Endodermal cell (in vitro differentiated cells): ENCODE measurements at regions not wholly inside any gene's neighbourhood (a gene's known extent, or its start where the extent isn't known, plus 50 kb on each side); places are given as distances from the start of the nearest gene placed in this dataset.

Experiments
- DNase-seq: peaks from one replicate; pipeline ENCODE4 v3.0.0-alpha.2; 2017
- H3K27ac ChIP-seq: 2 replicates; pipeline ENCODE4 v1.5.1; 2013; ENCODE audit warnings: mild to moderate bottlenecking, low read depth, low read length, moderate library complexity
- H3K27me3 ChIP-seq: 2 replicates; pipeline ENCODE4 v1.6.1; 2013; ENCODE audit warnings: mild to moderate bottlenecking, low read length, moderate library complexity; ENCODE audit not compliant: insufficient read depth, control insufficient read depth, poor library complexity, severe bottlenecking
- H3K36me3 ChIP-seq: 2 replicates; pipeline ENCODE4 v1.7.0; 2013; ENCODE audit warnings: mild to moderate bottlenecking, low read length, moderate library complexity; ENCODE audit not compliant: control insufficient read depth, insufficient read depth
- H3K4me1 ChIP-seq: one replicate; pipeline ENCODE4 v1.7.0; 2013; ENCODE audit warnings: low read length; ENCODE audit not compliant: control insufficient read depth, insufficient read depth
- H3K4me3 ChIP-seq: 2 replicates; pipeline ENCODE4 v1.5.1; 2013; ENCODE audit warnings: mild to moderate bottlenecking, low read length, moderate library complexity
- H3K9ac ChIP-seq: 2 replicates; pipeline ENCODE4 v1.6.1; 2013; ENCODE audit warnings: mild to moderate bottlenecking, low read length, moderate library complexity; ENCODE audit not compliant: poor library complexity, severe bottlenecking; ENCODE audit errors: extremely low read depth
- H3K9me3 ChIP-seq: 2 replicates; pipeline ENCODE4 v1.6.1; 2013; ENCODE audit warnings: mild to moderate bottlenecking, low read length, moderate library complexity; ENCODE audit not compliant: control insufficient read depth
- H3K27ac Mint-ChIP-seq: 2 replicates; pipeline ENCODE4 v1.8.0; 2020; ENCODE audit warnings: mixed read lengths
- H3K27me3 Mint-ChIP-seq: 2 replicates; pipeline ENCODE4 v1.8.0; 2021; ENCODE audit warnings: mild to moderate bottlenecking, mixed read lengths; ENCODE audit not compliant: insufficient read depth
- H3K36me3 Mint-ChIP-seq: 2 replicates; pipeline ENCODE4 v1.8.0; 2020; ENCODE audit warnings: low read depth, mixed read lengths
- H3K4me1 Mint-ChIP-seq: 2 replicates; pipeline ENCODE4 v1.8.0; 2020; ENCODE audit warnings: mixed read lengths
- H3K4me3 Mint-ChIP-seq: 2 replicates; pipeline ENCODE4 v1.8.0; 2020; ENCODE audit warnings: mild to moderate bottlenecking, moderate library complexity, mixed read lengths
- H3K9me3 Mint-ChIP-seq: 2 replicates; pipeline ENCODE4 v1.8.0; 2020; ENCODE audit warnings: mild to moderate bottlenecking, mixed read lengths
- WGBS, 2 experiments: methylation state at CpG; one replicate each; pipeline versions ENCODE4 v1.1.5 to v1.1.7; 2013; ENCODE audit warnings: missing lambda C conversion rate in 2 of 2, mixed read lengths in 1 of 2; ENCODE audit not compliant: insufficient coverage in 1 of 2, insufficient read length in 1 of 2; 5-methylcytosine and 5-hydroxymethylcytosine counted together
- TF ChIP-seq, protein P1 (sequence below): fragments of 200-600 bp; sonication (generic); conservative IDR thresholded peaks from 2 replicates; pipeline ENCODE4 v1.5.0; 2021; ENCODE audit warnings: antibody characterized with exemption, mild to moderate bottlenecking

DNA sequence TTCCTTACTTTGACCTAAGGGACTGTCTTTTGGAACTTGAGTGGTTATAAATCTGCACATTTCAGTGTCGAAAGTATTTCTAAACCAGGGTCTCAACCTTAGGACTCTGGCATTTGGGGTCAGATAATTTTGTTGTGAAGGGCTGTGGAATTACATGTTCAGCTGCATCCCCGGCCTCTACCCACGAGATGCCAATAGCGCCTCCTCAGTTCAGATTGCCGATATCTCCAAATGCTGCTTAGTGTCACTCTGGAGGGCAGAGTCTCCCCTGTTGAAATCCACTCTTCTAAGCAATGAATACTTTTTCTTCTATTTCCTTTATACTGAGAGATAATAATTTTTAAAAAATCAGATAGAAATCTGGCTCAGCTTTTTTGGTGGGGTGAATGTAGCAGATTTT is 379.4 kb upstream of the RGS6 start:
- Histone ChIP-seq H3K27me3 (no peaks in the 10 kb centered on the region), H3K27ac (no peak overlapping the region), H3K9me3 (no peaks in the 10 kb centered on the region), H3K4me3 (no peak overlapping the region), H3K36me3 (peaks cover 4% of the 10 kb centered on the region), H3K4me1 (no peaks in the 10 kb centered on the region), H3K9ac (no peak overlapping the region)
- Mint-ChIP-seq H3K27me3 (no peaks in the 10 kb centered on the region), H3K27ac (no peak overlapping the region), H3K4me3 (no peak overlapping the region), H3K36me3 (no peaks in the 10 kb centered on the region), H3K9me3 (no peaks in the 10 kb centered on the region), H3K4me1 (peaks cover 13% of the 10 kb centered on the region)
- TF ChIP-seq, protein P1, sequence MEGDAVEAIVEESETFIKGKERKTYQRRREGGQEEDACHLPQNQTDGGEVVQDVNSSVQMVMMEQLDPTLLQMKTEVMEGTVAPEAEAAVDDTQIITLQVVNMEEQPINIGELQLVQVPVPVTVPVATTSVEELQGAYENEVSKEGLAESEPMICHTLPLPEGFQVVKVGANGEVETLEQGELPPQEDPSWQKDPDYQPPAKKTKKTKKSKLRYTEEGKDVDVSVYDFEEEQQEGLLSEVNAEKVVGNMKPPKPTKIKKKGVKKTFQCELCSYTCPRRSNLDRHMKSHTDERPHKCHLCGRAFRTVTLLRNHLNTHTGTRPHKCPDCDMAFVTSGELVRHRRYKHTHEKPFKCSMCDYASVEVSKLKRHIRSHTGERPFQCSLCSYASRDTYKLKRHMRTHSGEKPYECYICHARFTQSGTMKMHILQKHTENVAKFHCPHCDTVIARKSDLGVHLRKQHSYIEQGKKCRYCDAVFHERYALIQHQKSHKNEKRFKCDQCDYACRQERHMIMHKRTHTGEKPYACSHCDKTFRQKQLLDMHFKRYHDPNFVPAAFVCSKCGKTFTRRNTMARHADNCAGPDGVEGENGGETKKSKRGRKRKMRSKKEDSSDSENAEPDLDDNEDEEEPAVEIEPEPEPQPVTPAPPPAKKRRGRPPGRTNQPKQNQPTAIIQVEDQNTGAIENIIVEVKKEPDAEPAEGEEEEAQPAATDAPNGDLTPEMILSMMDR: peak; percentile 42
- no peak for DNase-seq
- WGBS, 2 experiments: 91 to 94% methylated on average over 4 to 5 of the region's 5 CpGs

DNA sequence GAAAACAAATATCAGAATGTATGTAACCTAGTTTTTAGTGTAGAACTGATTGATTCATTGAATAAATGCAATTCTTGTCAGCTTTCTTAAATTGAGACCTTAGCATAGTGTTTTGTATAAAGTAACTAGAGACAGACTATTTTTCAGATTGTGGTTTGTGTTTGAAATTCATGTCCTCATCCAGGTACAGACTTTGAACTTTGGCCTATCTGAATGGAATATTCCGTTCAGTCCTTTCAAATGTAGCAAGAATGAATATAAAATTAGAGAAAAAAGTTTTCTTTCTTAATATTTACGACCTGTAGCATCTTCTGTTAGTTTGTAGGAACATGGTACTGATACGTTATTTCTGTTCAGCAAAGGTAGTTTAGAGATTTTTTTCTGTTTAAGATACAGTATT is 378.4 kb upstream of the RGS6 start:
- Histone ChIP-seq H3K27me3 (no peaks in the 10 kb centered on the region), H3K4me1 (no peaks in the 10 kb centered on the region), H3K4me3 (no peak overlapping the region), H3K9ac (no peak overlapping the region), H3K9me3 (no peaks in the 10 kb centered on the region), H3K27ac (no peak overlapping the region), H3K36me3 (peaks cover 4% of the 10 kb centered on the region)
- no peak overlapping the region for H3K4me3 Mint-ChIP-seq
- DNase-seq: no peak
- no peak overlapping the region for H3K27ac Mint-ChIP-seq
- TF ChIP-seq, protein P1: no peak
- H3K36me3 Mint-ChIP-seq: no peaks in the 10 kb centered on the region
- 97 to 100% methylated on average over 1 to 3 of the region's 3 CpGs for WGBS, 2 experiments
- H3K4me1 Mint-ChIP-seq: peaks cover 13% of the 10 kb centered on the region
- no peaks in the 10 kb centered on the region for H3K27me3 Mint-ChIP-seq
- no peaks in the 10 kb centered on the region for H3K9me3 Mint-ChIP-seq

DNA sequence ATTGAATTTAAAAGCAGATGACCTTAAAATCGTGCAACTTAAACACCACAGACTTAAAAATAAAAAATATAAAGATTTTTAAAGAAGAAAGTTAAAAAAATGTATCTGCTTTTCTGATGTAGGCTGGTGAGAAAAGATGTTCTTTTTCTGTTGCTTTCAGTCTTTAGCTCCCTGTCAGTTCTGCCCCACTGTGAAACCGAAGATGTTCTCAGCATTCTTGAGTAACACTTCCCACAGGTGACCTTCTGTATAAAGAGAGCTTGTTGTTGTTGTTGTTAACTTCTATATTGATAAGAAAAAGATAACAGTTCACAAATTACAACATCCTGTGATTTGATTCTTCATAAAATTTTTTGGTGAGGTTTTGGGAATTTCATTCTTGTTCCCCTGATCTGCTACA is 377.9 kb upstream of the RGS6 start:
- H3K27ac Mint-ChIP-seq: no peak overlapping the region
- no peak overlapping the region for H3K4me3 ChIP-seq

More for the DNA sequence above, 377.9 kb upstream of the RGS6 start:
- WGBS, 2 experiments: 89% methylated on average over 1 of the region's 2 CpGs; no CpG with 5 or more reads in 1 of the 2 experiments
- Histone ChIP-seq H3K4me1 (no peaks in the 10 kb centered on the region), H3K27ac (no peak overlapping the region), H3K27me3 (no peaks in the 10 kb centered on the region), H3K36me3 (peaks cover 4% of the 10 kb centered on the region), H3K9me3 (no peaks in the 10 kb centered on the region), H3K9ac (no peak overlapping the region)
- TF ChIP-seq, protein P1: no peak
- Mint-ChIP-seq H3K9me3 (no peaks in the 10 kb centered on the region), H3K4me3 (no peak overlapping the region), H3K36me3 (no peaks in the 10 kb centered on the region), H3K27me3 (no peaks in the 10 kb centered on the region), H3K4me1 (peaks cover 13% of the 10 kb centered on the region)
- no peak for DNase-seq
